ENCODE measurements at regions not wholly inside any gene's neighbourhood (a gene's known extent, or its start where the extent isn't known, plus 50 kb on each side); places are given as distances from the start of the nearest gene placed in this dataset.

DNA sequence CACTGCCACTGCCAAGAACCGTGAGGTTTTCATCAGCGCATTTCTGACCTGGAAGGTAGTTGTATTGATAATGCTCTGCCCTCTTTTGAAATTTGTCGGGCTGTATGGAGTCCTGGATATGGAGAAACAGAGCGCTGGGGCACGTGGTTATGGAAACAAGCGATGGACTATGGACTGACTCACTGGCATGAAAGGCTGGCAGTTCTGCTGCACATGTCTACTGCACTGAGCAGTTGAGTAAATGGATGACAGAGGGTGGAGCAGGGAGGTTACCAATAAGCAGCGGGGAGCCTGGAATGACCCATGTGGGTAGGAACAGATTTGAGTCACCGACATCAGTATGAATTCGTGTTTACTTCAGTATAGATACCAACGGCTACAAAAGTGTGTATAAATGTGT lies 429.5 kb downstream of the OCA2 start:
- intact Hi-C loops (cut with DNase I), result no loop called here
- DNase-seq, result no peak
- H3K4me1 ChIP-seq, result peaks cover 0 to 24% (median 13%) of the 10 kb centered on the region in 4 donors
- TF ChIP-seq, protein P1, sequence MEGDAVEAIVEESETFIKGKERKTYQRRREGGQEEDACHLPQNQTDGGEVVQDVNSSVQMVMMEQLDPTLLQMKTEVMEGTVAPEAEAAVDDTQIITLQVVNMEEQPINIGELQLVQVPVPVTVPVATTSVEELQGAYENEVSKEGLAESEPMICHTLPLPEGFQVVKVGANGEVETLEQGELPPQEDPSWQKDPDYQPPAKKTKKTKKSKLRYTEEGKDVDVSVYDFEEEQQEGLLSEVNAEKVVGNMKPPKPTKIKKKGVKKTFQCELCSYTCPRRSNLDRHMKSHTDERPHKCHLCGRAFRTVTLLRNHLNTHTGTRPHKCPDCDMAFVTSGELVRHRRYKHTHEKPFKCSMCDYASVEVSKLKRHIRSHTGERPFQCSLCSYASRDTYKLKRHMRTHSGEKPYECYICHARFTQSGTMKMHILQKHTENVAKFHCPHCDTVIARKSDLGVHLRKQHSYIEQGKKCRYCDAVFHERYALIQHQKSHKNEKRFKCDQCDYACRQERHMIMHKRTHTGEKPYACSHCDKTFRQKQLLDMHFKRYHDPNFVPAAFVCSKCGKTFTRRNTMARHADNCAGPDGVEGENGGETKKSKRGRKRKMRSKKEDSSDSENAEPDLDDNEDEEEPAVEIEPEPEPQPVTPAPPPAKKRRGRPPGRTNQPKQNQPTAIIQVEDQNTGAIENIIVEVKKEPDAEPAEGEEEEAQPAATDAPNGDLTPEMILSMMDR (IDR thresholded peaks at IDR 0.05), result no peak
- TF ChIP-seq POLR2A (IDR thresholded peaks at IDR 0.05), result no peak
- 82 to 90% methylated on average over 10 of the region's 10 CpGs for WGBS, 2 donors
- no peaks in the 10 kb centered on the region for H3K36me3 ChIP-seq
- no peaks in the 10 kb centered on the region for H3K27me3 ChIP-seq
- no peaks in the 10 kb centered on the region for H3K9me3 ChIP-seq
- H3K4me3 ChIP-seq, result no peak overlapping the region
- peak overlapping the region in 1 of 4 donors; percentile 52 for H3K27ac ChIP-seq

DNA sequence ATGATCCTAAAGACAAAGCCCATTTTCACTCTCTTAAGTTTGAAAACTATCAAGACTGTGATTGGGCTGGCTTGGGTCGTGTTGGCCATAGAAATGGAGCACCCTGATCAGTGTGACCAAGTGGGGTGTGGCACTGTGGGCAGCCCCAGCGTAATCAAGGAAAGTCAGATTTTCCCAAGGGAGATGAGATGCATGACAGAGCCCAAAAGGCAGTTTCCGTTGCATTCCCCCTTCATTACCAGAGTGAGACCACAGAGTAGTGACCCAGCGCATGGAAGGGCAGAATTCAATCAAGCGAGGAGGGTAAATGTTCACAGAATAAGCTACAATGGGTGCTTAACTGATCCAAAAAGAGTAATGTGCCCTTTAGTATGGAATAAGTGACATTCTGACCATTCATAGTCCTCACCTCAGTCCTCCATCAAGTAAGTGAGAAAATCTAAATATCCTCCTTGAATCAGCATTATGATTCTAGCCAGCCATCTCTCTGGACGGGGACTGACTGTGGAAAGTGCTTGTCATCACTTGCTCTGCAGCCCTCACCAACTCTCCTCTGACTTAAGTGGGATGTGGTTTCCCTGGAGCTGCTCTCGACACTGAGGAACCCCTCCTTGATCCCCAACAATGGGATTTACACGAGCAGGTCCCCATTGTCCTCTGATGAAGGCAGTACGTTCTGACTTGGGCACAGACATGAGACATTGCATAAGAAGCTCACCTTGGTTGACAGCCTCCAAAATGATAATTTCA lies 430.5 kb downstream of the OCA2 start:
- intact Hi-C loops (cut with DNase I), result no loop called here
- H3K4me3 ChIP-seq, result no peak overlapping the region
- no peaks in the 10 kb centered on the region for H3K36me3 ChIP-seq
- H3K9me3 ChIP-seq, result no peaks in the 10 kb centered on the region
- no peak for TF ChIP-seq EP300 (IDR thresholded peaks at IDR 0.05)
- no peak for TF ChIP-seq POLR2A (IDR thresholded peaks at IDR 0.05)
- TF ChIP-seq POLR2AphosphoS5 (IDR thresholded peaks at IDR 0.05), result no peak
- TF ChIP-seq, protein P1 (IDR thresholded peaks at IDR 0.05), result no peak
- DNase-seq, result no peak
- H3K27ac ChIP-seq, result no peak overlapping the region
- WGBS, 2 donors, result 72 to 83% methylated on average over 9 of the region's 9 CpGs
- H3K27me3 ChIP-seq, result no peaks in the 10 kb centered on the region
- peaks cover 0 to 24% (median 13%) of the 10 kb centered on the region in 4 donors for H3K4me1 ChIP-seq

DNA sequence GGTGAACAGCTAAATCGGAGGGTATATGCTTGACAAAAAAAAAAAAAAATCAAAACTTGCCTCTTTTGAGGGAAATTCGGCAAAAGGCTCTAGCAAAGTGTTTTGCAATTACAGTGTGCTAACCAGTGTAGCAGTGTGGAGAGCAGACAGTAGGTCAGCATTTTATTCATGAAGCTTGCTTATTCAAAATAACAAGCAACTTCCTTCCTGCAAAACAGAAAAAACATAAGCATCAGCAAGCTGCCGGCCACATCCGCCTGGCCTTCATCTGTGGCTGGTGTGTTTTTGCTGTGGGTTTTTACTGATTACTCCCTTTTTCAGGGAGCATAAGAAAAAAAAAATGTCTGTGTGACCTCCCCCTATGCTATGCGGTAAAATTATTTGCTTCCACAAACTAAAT lies 434.1 kb downstream of the OCA2 start:
- H3K36me3 ChIP-seq, result no peaks in the 10 kb centered on the region
- TF ChIP-seq POLR2A (IDR thresholded peaks at IDR 0.05) (no peak), POLR2AphosphoS5 (IDR thresholded peaks at IDR 0.05) (no peak), EP300 (IDR thresholded peaks at IDR 0.05) (no peak)
- TF ChIP-seq, protein P1 (IDR thresholded peaks at IDR 0.05), result no peak
- no peak overlapping the region for H3K4me3 ChIP-seq
- no peak for DNase-seq
- WGBS, 2 donors, result 60 to 78% methylated on average over 5 of the region's 5 CpGs
- no peaks in the 10 kb centered on the region for H3K4me1 ChIP-seq
- intact Hi-C loops (cut with DNase I), result no loop called here
- no peak overlapping the region for H3K27ac ChIP-seq
- H3K9me3 ChIP-seq, result no peaks in the 10 kb centered on the region
- H3K27me3 ChIP-seq, result no peaks in the 10 kb centered on the region

DNA sequence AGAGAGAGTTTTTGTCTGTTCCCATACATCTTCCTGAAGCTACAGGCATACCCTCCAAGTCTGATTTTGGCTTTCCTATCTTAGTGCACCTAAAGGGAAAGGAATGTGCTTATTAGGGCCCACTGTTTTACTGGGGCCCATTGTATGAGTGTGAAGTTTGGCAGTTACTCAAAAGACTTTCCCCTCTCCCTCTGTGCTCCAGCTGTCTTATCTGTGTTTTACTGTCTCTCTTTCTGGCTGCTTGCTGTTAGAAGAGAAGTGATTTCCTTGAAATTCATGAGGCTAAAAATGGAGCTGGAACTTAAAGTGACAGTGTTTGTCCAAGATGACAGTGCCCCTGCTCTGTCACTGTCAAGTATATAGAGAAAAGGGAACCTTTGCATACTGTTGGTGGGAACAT lies 436.2 kb downstream of the OCA2 start:
- Histone ChIP-seq H3K27me3 (no peaks in the 10 kb centered on the region), H3K4me3 (no peak overlapping the region), H3K4me1 (no peaks in the 10 kb centered on the region), H3K9me3 (no peaks in the 10 kb centered on the region), H3K27ac (no peak overlapping the region), H3K36me3 (no peaks in the 10 kb centered on the region)
- no peak for DNase-seq
- TF ChIP-seq POLR2AphosphoS5 (IDR thresholded peaks at IDR 0.05) (no peak), EP300 (IDR thresholded peaks at IDR 0.05) (no peak), POLR2A (IDR thresholded peaks at IDR 0.05) (no peak)
- TF ChIP-seq, protein P1 (IDR thresholded peaks at IDR 0.05), result no peak
- intact Hi-C loops (cut with DNase I), result no loop called here

DNA sequence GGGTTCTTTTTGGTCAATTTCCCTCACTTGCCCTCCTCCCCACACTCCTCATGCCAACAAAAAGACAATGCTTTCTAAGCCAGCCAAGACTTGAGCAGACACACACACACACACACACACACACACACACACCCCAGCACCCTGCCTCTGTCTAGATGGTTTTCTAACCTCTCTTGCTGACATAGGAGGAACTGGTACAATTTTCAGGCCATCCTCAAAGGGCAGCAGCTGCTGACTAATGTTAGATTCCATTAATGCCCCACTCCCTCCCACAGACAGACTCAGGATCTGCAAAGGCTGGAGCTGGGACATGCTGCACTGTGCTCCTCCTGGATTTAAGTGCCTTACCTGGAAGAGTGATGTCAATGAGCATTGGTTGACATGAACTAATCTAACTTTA lies 438.4 kb downstream of the OCA2 start:
- no peaks in the 10 kb centered on the region for H3K4me1 ChIP-seq
- no peaks in the 10 kb centered on the region for H3K36me3 ChIP-seq
- H3K27me3 ChIP-seq, result no peaks in the 10 kb centered on the region
- H3K27ac ChIP-seq, result no peak overlapping the region
- H3K9me3 ChIP-seq, result no peaks in the 10 kb centered on the region
- no peak overlapping the region for H3K4me3 ChIP-seq
- intact Hi-C loops (cut with DNase I), result no loop called here
- DNase-seq, result no peak
- TF ChIP-seq POLR2A (IDR thresholded peaks at IDR 0.05) (no peak), POLR2AphosphoS5 (IDR thresholded peaks at IDR 0.05) (no peak), EP300 (IDR thresholded peaks at IDR 0.05) (no peak)
- TF ChIP-seq, protein P1 (IDR thresholded peaks at IDR 0.05), result no peak
